NCI-H2227 treated with DMSO at 0.1 percent for 48 hours (cell line): ENCODE measurements at regions not wholly inside any gene's neighbourhood (a gene's known extent, or its start where the extent isn't known, plus 50 kb on each side); places are given as distances from the start of the nearest gene placed in this dataset.
"Not testable (repeated sequence)": the region's sequence is repeated elsewhere in the genome, so short reads cannot be mapped to it uniquely, and the experiment has no call there.

Source experiments
- DNase-seq: peaks from one replicate; lab custom pipeline; 2025; lab: John Stamatoyannopoulos, UW

DNA sequence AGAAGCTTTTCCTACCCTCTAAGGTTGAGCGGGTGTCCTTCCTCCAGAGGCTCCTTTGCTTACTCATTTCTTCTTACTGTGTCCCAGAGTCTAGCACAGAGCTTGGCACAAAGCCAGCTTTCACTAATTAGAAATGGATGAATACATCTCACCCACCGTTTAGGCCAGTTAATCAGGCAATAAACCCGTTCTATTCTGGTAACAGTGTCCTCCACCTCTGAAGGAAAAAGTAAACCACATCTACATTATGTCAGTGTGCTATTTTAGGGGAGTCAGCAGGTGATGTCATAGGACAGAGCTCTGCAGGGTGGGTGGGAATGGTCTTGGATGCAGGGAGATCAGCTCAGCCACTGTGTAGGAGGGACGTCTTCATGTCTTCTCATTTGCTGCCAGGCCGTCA lies 109.2 kb downstream of the OSTF1 start:
- DNase-seq = no peak

DNA sequence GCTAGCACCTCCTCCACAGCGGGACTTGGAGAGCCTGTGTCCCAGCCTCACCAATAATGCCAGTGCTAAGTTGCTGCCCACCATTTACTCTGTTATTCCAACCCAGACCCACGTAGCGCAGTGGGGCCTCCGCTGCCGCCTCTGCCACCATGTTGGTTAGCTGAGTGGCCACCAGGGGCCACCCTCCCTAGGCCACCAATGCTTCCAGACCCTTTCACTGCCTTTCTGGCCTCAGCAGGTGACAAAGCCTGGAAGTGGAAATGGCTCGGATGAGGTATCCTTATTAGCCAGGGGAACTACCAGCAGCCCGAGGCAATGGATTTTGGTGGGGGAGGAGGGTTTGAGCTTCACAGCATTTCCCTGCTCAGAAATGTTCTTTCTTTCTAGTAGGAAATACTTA lies 110.1 kb downstream of the OSTF1 start:
- DNase-seq = no peak

- DNase-seq = peak; percentile 21
These were observed 112.7 kb downstream of the OSTF1 start for GRCh38 chr9:75200892-75201470.

GRCh38 chr9:75201480-75202209 lies 113.3 kb downstream of the OSTF1 start:
- DNase-seq = no peak

DNA sequence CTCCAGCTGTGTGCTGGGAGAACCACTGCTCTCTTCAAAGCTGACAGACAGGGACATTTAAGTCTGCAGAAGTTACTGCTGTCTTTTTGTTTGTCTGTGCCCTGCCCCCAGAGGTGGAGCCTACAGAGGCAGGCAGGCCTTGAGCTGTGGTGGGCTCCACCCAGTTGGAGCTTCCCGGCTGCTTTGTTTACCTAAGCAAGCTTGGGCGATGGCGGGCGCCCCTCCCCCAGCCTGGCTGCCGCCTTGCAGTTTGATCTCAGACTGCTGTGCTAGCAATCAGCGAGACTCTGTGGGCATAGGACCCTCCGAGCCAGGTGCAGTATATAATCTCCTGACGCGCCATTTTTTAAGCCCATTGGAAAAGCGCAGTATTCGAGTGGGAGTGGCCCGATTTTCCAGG lies 119.7 kb downstream of the OSTF1 start:
- not testable (repeated sequence) for DNase-seq

DNA sequence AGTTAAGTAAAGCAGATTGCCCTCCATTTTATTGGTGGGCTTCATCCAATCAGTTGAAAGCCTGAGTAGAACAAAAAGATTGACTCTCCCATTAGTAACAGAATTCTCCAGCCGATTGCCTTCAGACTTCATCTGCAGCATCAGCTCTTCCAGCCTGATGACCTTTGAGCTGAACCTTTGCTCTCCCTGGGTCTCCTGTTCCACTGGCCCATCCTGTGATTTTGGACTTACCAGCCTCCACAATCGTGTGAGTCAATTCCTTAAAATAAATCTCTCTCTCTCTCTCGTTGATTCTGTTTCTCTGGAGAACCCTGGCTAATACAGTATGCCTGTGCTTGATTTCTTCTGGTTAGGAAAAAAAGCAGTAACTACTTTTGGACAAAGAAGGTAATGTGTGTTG lies 121.9 kb downstream of the OSTF1 start:
- DNase-seq = no peak

DNA sequence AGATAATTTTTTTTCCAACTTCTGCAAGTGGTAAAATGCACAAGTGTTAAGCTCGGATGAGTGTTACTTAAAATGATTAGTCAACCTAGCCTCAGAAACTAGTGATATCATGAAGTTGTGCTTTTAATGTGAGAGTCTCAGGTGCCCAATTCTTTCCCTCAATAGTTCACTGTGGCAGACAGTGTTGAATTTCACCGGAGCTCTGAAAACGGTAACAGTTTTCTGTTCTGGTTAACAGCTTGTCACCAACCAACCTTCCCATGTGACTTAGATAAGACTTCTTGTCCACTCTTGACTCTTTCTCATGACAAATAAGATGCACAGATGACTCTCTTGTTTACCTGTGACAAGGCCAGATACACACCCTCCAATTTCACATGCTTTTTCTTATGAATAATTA lies 125.5 kb downstream of the OSTF1 start:
- DNase-seq = no peak

DNA sequence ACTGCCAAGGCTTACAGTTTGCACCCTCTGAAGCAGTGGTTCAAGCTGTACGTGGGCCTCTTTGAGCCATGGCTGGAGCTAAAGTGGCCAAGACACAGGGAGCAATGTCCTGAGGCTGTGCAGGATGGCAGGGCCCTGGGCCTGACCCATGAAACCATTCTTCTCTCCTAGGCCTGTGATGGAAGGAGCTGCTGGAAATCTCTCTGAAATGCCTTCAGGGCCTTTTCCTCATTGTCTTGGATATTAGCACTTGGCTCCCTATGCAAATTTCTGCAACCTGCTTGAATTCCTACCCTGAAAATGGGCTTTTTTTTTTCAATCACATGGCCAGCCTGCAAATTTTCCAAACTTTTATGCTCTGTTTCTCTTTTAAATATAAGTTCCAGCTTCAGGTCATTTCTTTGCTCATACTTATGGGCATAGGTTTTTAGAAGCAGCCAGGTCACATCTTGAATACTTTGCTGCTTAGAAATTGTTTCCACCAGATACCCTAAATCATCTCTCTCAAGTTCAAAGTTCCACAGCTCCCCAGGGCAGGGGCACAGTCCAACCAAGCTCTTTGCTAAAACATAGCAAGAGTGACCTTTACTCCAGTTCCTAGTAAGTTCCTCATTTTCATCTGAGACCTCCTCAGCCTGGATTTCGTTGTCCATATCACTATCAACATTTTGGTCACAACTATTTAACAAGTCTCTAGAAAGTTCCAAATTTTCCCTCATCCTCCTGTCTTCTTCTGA lies 138.3 kb downstream of the OSTF1 start:
- DNase-seq = no peak

- no peak for DNase-seq
These were observed 140.6 kb downstream of the OSTF1 start for GRCh38 chr9:75228893-75229292.

- no peak for DNase-seq
These were observed 141.5 kb downstream of the OSTF1 start for GRCh38 chr9:75229605-75230332.

DNA sequence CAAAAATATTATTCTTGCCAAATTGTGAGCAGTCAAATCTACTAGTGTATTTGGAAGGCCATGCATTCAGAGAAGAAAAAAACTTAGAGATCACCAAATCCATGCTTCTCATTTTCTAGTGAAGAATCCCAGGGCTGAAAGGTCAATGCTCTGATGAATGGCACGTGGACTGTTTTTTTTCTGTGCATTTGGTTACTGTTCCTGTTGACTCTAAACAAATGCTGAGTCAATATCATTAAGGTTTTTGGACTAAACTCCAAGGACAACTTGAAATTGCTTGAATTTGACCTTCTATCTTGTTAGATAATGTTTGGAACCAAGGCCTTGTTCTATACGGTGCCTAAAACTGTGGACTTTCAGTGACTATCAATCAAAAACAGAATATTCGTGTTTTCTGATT lies 142.2 kb downstream of the OSTF1 start:
- no peak for DNase-seq

DNA sequence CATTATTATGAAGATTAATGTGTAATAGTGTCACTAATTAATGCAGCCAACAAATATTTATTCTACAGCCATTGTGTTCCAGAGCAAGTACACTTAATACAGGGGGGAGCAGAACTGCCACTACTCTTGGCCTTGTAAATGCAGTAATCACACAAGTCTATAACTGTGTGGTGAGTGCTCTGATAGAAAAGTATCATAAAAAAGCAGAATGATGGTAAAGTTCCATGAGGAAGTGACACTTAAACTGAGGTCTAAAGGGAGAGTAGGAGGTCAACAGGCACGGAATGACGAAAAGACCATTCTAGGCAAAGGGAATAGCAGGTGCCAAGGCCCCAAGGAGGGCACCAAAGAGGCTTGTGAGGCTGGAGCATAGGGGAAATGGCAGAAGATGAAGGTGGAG lies 142.9 kb downstream of the OSTF1 start:
- DNase-seq = no peak

DNA sequence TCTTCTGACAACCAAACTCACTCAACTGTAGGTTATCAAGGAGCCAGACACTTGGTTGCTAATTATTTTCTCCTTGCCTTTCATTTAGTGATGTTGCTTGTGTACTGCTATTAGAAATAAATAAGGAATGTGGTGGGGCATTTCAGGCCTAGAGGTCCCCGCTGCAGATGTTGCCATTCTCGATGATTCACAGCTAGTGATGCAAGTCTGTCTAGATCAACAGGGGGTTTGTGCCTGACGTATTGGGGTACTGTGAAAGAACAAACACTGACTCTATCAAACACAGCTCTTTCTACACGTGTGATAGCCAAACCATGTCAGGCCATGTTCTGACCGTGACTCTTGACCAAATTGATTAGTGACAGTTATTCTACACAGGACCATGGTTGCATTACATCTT lies 144.7 kb downstream of the OSTF1 start:
- no peak for DNase-seq

GRCh38 chr9:75235632-75236031 lies 147.3 kb downstream of the OSTF1 start:
- DNase-seq = no peak

DNA sequence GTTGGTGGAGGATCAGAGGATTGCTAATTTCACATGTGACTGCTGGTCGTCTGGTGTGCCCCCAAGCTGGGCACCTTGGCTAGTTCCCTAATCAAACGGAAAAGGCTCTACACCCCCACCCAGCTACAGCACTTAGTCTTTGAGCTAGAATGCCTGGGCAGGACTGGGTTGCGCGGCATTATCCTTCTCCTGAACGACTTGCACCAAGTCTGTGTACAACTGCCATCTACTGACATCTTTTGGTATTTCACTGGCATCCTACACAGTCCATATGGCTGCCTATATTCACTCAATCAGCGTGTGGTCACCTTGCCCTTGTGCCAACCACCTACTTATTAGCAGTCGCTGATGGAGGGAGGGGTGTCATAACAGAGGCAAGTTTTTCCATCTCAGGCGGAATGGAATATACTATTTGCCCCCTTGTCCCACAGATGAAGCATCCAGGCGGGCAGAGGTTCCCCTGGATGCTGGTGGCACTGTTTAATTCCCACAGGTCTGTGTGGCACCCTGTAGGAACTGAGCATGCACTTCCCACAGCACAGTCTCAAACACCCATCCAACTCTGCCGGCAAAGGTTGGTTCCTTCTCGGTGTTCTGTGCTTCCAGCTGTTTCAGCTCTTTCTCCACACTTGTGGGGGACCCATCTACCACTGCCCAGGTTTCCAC lies 150.1 kb downstream of the OSTF1 start:
- no peak for DNase-seq

- DNase-seq = no peak
These were observed 150.9 kb downstream of the OSTF1 start for GRCh38 chr9:75239176-75239575.

DNA sequence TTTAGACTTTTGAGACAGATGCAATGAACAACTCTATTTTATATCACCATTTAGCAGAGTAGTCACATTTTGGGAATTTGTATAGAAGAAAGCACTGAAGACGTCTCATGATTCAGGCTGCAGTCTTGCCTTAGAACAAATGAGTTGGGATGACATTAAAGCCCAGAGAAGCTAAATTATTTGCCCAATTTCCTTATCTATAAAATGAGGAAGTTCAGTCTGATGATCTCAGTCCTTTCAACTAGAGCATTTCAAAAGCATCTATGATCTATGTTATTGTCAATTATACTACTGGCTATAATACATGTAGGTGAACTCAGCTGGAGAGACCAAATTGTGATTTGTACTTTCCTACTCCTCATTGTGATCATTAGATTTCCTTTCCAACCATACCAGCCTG lies 154.1 kb downstream of the OSTF1 start:
- DNase-seq = no peak

- no peak for DNase-seq
These were observed 158.6 kb downstream of the OSTF1 start for GRCh38 chr9:75246949-75247348.

- peak; percentile 5 for DNase-seq
These were observed 177.2 kb downstream of the OSTF1 start for GRCh38 chr9:75265525-75265972.

- no peak for DNase-seq
These were observed 180.9 kb downstream of the OSTF1 start for GRCh38 chr9:75269197-75269596.

- not testable (repeated sequence) for DNase-seq
These were observed 184.7 kb downstream of the OSTF1 start for GRCh38 chr9:75273055-75273454.

GRCh38 chr9:75274781-75275180 lies 186.5 kb downstream of the OSTF1 start:
- no peak for DNase-seq
